Heart left ventricle (tissue), 16 donors: ENCODE measurements at regions not wholly inside any gene's neighbourhood (a gene's known extent, or its start where the extent isn't known, plus 50 kb on each side); places are given as distances from the start of the nearest gene placed in this dataset.

Source experiments
- ATAC-seq, 4 donors: fragments of 200-7000 bp; cut with Tn5 transposase; one replicate each; pipeline ENCODE4 v1.9.1; 2020 to 2022; ENCODE audit warnings: moderate library complexity in 4 of 4, mild to moderate bottlenecking in 3 of 4, moderate number of reproducible peaks in 1 of 4
- DNase-seq, 5 donors: peaks; one replicate each; pipeline ENCODE4 v3.0.0-alpha.2; 2020
- H3K27ac ChIP-seq, 12 donors: fragments of 200-600 bp; sonication (generic) in 4 of 12; one replicate each; pipeline versions ENCODE4 v1.5.0 to v1.8.0; 2016 to 2022; ENCODE audit warnings: mild to moderate bottlenecking in 2 of 12
- H3K27me3 ChIP-seq, 9 donors: fragments of 200-600 bp; sonication (generic) in 2 of 9; one replicate each; pipeline versions ENCODE4 v1.5.1 to v1.8.0; 2016 to 2022; ENCODE audit warnings: mild to moderate bottlenecking in 3 of 9
- H3K36me3 ChIP-seq, 9 donors: fragments of 200-600 bp; sonication (generic) in 2 of 9; one replicate each; pipeline versions ENCODE4 v1.5.0 to v1.8.0; 2018 to 2022; ENCODE audit warnings: mild to moderate bottlenecking in 2 of 9
- H3K4me1 ChIP-seq, 12 donors: fragments of 200-600 bp; sonication (generic) in 4 of 12; one replicate each; pipeline versions ENCODE4 v1.5.0 to v1.8.0; 2016 to 2022; ENCODE audit warnings: mild to moderate bottlenecking in 3 of 12
- H3K4me3 ChIP-seq, 12 donors: fragments of 200-600 bp; sonication (generic) in 4 of 12; one replicate each; pipeline versions ENCODE4 v1.5.0 to v1.8.0; 2017 to 2022; ENCODE audit warnings: mild to moderate bottlenecking in 9 of 12, moderate library complexity in 4 of 12
- H3K9me3 ChIP-seq, 12 donors: fragments of 200-600 bp; sonication (generic) in 4 of 12; one replicate each; pipeline versions ENCODE4 v1.5.0 to v1.8.0; 2016 to 2022; ENCODE audit warnings: mild to moderate bottlenecking in 1 of 12
- POLR2A ChIP-seq, 2 donors: fragments of 450-650 bp; IDR thresholded peaks; one replicate each; pipeline ENCODE4 v1.6.1; 2017; ENCODE audit warnings: antibody characterized with exemption in 2 of 2, mild to moderate bottlenecking in 2 of 2, moderate library complexity in 2 of 2
- WGBS, 4 donors: extraction: QIAGEN DNeasy Blood & Tissue Kit in 2 of 4; methylation state at CpG; one replicate each; pipeline versions ENCODE4 v1.1.5 to v1.1.7; 2013 to 2018; 5-methylcytosine and 5-hydroxymethylcytosine counted together
- intact Hi-C, 10 donors: fragments of 100-400 bp; cut with DNase I; formaldehyde crosslinking; loops; one replicate each; pipeline versions ENCODE4 v1.11.1 to v1.14.2; 2022
- TF ChIP-seq, protein P1 (sequence below), 12 donors: fragments of 200-600 bp; sonication (generic) in 4 of 12; IDR thresholded peaks; one replicate each; pipeline versions ENCODE4 v1.5.0 to v1.8.0; 2018 to 2022; ENCODE audit warnings: antibody characterized with exemption in 12 of 12, mild to moderate bottlenecking in 5 of 12
- donor health status: ischemic (EF 13 %, LVEDD 7.1; RV severe dilation, severe dysfunction).
- donor health status: healthy with polysubstance abuse.
- donor health status: DM: no; HTN: yes; CAD: no.
- donor health status: DM: no; HTN: no; CAD: no.
- donor health status: ischemic (EF 25% LVEDD 6.9; RV normal size, moderate dysfunction).
- donor health status: ischemic (EF 25% LVEDD 5.7; RV mildly dilated, moderate dysfunction).
- donor health status: healthy.
- donor health status: DM: yes; HTN: yes; CAD: no.
- donor health status: ischemic (EF 35%, LVEDD 5.7; RV mildly dilated, moderate dysfunction).
- donor health status: nonischemic (EF 11% LVEDD 7.7; RV severe dilation, severe dysfunction).
- donor health status: DM: yes; HTN: yes; CAD: no.
- donor health status: PGD.
- donor health status: ischemic (EF 29% LVEDD 5.4; RV normal size, mild dysfunction).
- donor health status: nonischemic (EF 23%, LVEDD 6.1; RV moderate dilation, normal function).

GRCh38 chr14:22382395-22382794 is 206.6 kb downstream of the DAD1 start:
- TF ChIP-seq, protein P1, sequence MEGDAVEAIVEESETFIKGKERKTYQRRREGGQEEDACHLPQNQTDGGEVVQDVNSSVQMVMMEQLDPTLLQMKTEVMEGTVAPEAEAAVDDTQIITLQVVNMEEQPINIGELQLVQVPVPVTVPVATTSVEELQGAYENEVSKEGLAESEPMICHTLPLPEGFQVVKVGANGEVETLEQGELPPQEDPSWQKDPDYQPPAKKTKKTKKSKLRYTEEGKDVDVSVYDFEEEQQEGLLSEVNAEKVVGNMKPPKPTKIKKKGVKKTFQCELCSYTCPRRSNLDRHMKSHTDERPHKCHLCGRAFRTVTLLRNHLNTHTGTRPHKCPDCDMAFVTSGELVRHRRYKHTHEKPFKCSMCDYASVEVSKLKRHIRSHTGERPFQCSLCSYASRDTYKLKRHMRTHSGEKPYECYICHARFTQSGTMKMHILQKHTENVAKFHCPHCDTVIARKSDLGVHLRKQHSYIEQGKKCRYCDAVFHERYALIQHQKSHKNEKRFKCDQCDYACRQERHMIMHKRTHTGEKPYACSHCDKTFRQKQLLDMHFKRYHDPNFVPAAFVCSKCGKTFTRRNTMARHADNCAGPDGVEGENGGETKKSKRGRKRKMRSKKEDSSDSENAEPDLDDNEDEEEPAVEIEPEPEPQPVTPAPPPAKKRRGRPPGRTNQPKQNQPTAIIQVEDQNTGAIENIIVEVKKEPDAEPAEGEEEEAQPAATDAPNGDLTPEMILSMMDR (IDR thresholded peaks at IDR 0.05) = no peak
- TF ChIP-seq POLR2A (IDR thresholded peaks at IDR 0.05) = no peak
- Histone ChIP-seq H3K9me3 (no peaks in the 10 kb centered on the region), H3K27ac (no peak overlapping the region), H3K36me3 (no peaks in the 10 kb centered on the region), H3K4me1 (peaks cover 0 to 12% (median 0%) of the 10 kb centered on the region in 12 donors), H3K4me3 (no peak overlapping the region), H3K27me3 (peaks cover 0 to 12% (median 0%) of the 10 kb centered on the region in 9 donors)
- 88 to 95% (median 91%) methylated on average over 1 of the region's 1 CpG for WGBS, 4 donors
- intact Hi-C loops = loop anchor here in 6 of 10 donors (10.0 kb wide), 2 partner anchors 442 to 472 kb away; partner anchors contain the start of gene MRPL52 (in 3 of the 6)
- DNase-seq (no peak), ATAC-seq (no peak)

DNA sequence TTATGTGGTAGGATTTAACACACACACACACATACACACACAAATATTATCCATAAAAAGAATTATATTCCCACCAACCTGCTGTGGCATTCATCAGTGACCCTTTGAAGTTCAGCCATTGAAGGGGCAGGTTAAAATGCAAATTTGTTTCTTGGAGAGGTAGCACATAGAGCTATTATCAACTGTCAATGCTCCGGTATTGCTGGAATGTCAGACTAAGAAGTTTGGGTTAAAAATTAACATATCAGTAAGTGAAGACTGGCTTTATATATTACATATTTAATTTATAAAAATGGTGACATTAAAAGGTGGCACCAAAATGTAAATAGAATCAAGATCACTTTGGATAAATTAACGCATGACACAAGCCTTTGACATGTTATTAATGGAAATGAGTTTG is 207.3 kb downstream of the DAD1 start:
- Histone ChIP-seq H3K36me3 (no peaks in the 10 kb centered on the region), H3K4me1 (peaks cover 0 to 12% (median 0%) of the 10 kb centered on the region in 12 donors), H3K4me3 (no peak overlapping the region), H3K9me3 (no peaks in the 10 kb centered on the region), H3K27me3 (peaks cover 0 to 7% (median 0%) of the 10 kb centered on the region in 9 donors), H3K27ac (no peak overlapping the region)
- intact Hi-C loops = loop anchor here in 6 of 10 donors (10.0 kb wide), 2 partner anchors 443 to 473 kb away; partner anchors contain the start of gene MRPL52 (in 3 of the 6)
- no peak for ATAC-seq
- TF ChIP-seq POLR2A (IDR thresholded peaks at IDR 0.05) = no peak
- TF ChIP-seq, protein P1 (IDR thresholded peaks at IDR 0.05) = no peak
- 96 to 100% (median 97%) methylated on average over 2 of the region's 2 CpGs for WGBS, 4 donors
- DNase-seq = no peak

- Histone ChIP-seq H3K4me1 (peaks cover 0 to 12% (median 0%) of the 10 kb centered on the region in 12 donors), H3K9me3 (no peaks in the 10 kb centered on the region), H3K27me3 (peaks cover 0 to 6% (median 0%) of the 10 kb centered on the region in 9 donors), H3K36me3 (no peaks in the 10 kb centered on the region), H3K4me3 (no peak overlapping the region), H3K27ac (no peak overlapping the region)
- intact Hi-C loops = loop anchor here in 6 of 10 donors (10.0 kb wide), 2 partner anchors 443 to 473 kb away; partner anchors contain the start of gene MRPL52 (in 3 of the 6)
- WGBS, 4 donors = 59 to 77% (median 64%) methylated on average over 3 of the region's 3 CpGs
- ATAC-seq (no peak), DNase-seq (no peak)
- TF ChIP-seq, protein P1 (IDR thresholded peaks at IDR 0.05) = no peak
- TF ChIP-seq POLR2A (IDR thresholded peaks at IDR 0.05) = no peak
These were observed 207.6 kb downstream of the DAD1 start for GRCh38 chr14:22381408-22381760.

- H3K4me3 ChIP-seq = no peak overlapping the region
- peaks cover 0 to 8% (median 0%) of the 10 kb centered on the region in 9 donors for H3K27me3 ChIP-seq
These were observed 208.2 kb downstream of the DAD1 start for GRCh38 chr14:22380571-22381407.

More at GRCh38 chr14:22380571-22381407, 208.2 kb downstream of the DAD1 start:
- H3K9me3 ChIP-seq = no peaks in the 10 kb centered on the region
- no peaks in the 10 kb centered on the region for H3K36me3 ChIP-seq
- peaks cover 0 to 12% (median 0%) of the 10 kb centered on the region in 12 donors for H3K4me1 ChIP-seq
- TF ChIP-seq, protein P1 (IDR thresholded peaks at IDR 0.05) = no peak
- ATAC-seq (peak in 2 of 4 donors; percentile 30 to 54), DNase-seq (no peak)
- H3K27ac ChIP-seq = no peak overlapping the region
- WGBS, 4 donors = 64 to 77% (median 69%) methylated on average over 5 of the region's 5 CpGs
- intact Hi-C loops = loop anchor here in 6 of 10 donors (10.0 kb wide), 2 partner anchors 444 to 474 kb away; partner anchors contain the start of gene MRPL52 (in 3 of the 6)
